HCT116 (cell line): ENCODE measurements at regions not wholly inside any gene's neighbourhood (a gene's known extent, or its start where the extent isn't known, plus 50 kb on each side); places are given as distances from the start of the nearest gene placed in this dataset.

Experiments used
- ATAC-seq: fragments of 200-7000 bp; cut with Tn5 transposase; 2 replicates; pipeline ENCODE4 v1.9.1; 2020; ENCODE audit warnings: mild to moderate bottlenecking, moderate library complexity
- BruUV-seq: library from RNA; stranded (reverse); fragments of 400-500 nt; replicated peaks from 2 replicates; lab custom pipeline; 2021; lab: Mats Ljungman, UMichigan
- CTCF ChIA-PET: fragments of 300-600 bp; sonication (Branson Sonifier 250); formaldehyde crosslinking; loops from one replicate; lab custom pipeline; 2021; ENCODE audit warnings: antibody characterized with exemption; lab: Charles Lee
- POLR2A ChIA-PET: fragments of 300-600, 350-600 bp; sonication (Branson Sonifier 250); formaldehyde crosslinking; loops from one replicate; lab custom pipeline; 2021; ENCODE audit warnings: antibody characterized with exemption; lab: Charles Lee
- RAD21 ChIA-PET, 2 experiments: fragments of 300-600 bp; sonication (Branson Sonifier 250); formaldehyde crosslinking; loops; one replicate each; lab custom pipeline; 2023; ENCODE audit warnings: low total read pairs in 2 of 2; ENCODE audit not compliant: uncharacterized antibody in 2 of 2, unreplicated experiment in 2 of 2, low non-redundant PET in 1 of 2; lab: Charles Lee
- DNase-seq: peaks from one replicate; pipeline ENCODE4 v3.0.0-alpha.2; 2010; ENCODE audit warnings: low read depth, low spot score
- H2AFZ ChIP-seq: fragments of 200-600 bp; shearing (Covaris generic), sonication (generic); 2 replicates; pipeline ENCODE4 v1.6.1; 2017; ENCODE audit warnings: low read depth, mixed run types, mixed read lengths, antibody characterized with exemption, low read length; ENCODE audit not compliant: poor library complexity, severe bottlenecking
- H3K27ac ChIP-seq: 2 replicates; pipeline ENCODE4 v1.5.1; 2012; ENCODE audit warnings: low read depth, low read length
- H3K27me3 ChIP-seq: fragments of 200-600 bp; sonication (generic); 2 replicates; pipeline ENCODE4 v1.6.1; 2016; ENCODE audit warnings: mixed run types, low read length, mixed read lengths; ENCODE audit not compliant: insufficient read depth
- H3K36me3 ChIP-seq, 2 experiments: fragments of 200-500 bp in 1 of 2; fragments of 200-600 bp in 1 of 2; sonication (Bioruptor generic) in 1 of 2; sonication (generic) in 1 of 2; 2 replicates each; pipeline versions ENCODE4 v1.5.1 to v1.6.1; 2014 to 2016; ENCODE audit warnings: low read length in 2 of 2, inconsistent platforms in 1 of 2, mixed read lengths in 1 of 2, mixed run types in 1 of 2; ENCODE audit not compliant: insufficient read depth in 2 of 2, control insufficient read depth in 1 of 2
- H3K4me1 ChIP-seq, 2 experiments: fragments of 200-600 bp in 1 of 2; sonication (generic) in 1 of 2; 2 replicates each; pipeline versions ENCODE4 v1.5.1 to v1.6.1; 2012 to 2017; ENCODE audit warnings: low read length in 2 of 2, inconsistent platforms in 1 of 2, mild to moderate bottlenecking in 1 of 2, mixed read lengths in 1 of 2, mixed run types in 1 of 2, moderate library complexity in 1 of 2; ENCODE audit not compliant: insufficient read depth in 2 of 2, control insufficient read depth in 1 of 2
- H3K4me2 ChIP-seq: fragments of 200-600 bp; sonication (generic); 2 replicates; pipeline ENCODE4 v1.6.1; 2017; ENCODE audit warnings: mixed run types, low read length, mixed read lengths
- H3K4me3 ChIP-seq, 2 experiments: fragments of 200-600 bp in 1 of 2; sonication (generic) in 1 of 2; replicated peaks in 1 of 2; 2 replicates each; pipeline ENCODE4 v1.5.1; 2011 to 2016; ENCODE audit warnings: low read length in 2 of 2, control low read depth in 1 of 2, low read depth in 1 of 2, mild to moderate bottlenecking in 1 of 2, mixed read lengths in 1 of 2, mixed run types in 1 of 2
- H3K79me2 ChIP-seq: fragments of 200-600 bp; sonication (generic); 2 replicates; pipeline ENCODE4 v1.6.1; 2017; ENCODE audit warnings: mild to moderate bottlenecking, mixed run types, low read length, moderate library complexity, mixed read lengths; ENCODE audit not compliant: insufficient read depth
- H3K9ac ChIP-seq: fragments of 200-600 bp; sonication (generic); 2 replicates; pipeline ENCODE4 v1.6.1; 2016; ENCODE audit warnings: low read length, mixed read lengths
- H3K9me2 ChIP-seq: fragments of 200-600 bp; sonication (generic), shearing (Covaris generic); 2 replicates; pipeline ENCODE4 v1.6.1; 2017; ENCODE audit warnings: mixed run types, mild to moderate bottlenecking, moderate library complexity; ENCODE audit not compliant: insufficient read depth
- H3K9me3 ChIP-seq, 2 experiments: fragments of 200-500 bp in 1 of 2; fragments of 200-600 bp in 1 of 2; sonication (Bioruptor generic) in 1 of 2; sonication (generic) in 1 of 2; 2 replicates each; pipeline ENCODE4 v1.6.1; 2014 to 2017; ENCODE audit warnings: low read length in 2 of 2, mixed read lengths in 2 of 2, inconsistent platforms in 1 of 2, low read depth in 1 of 2, mild to moderate bottlenecking in 1 of 2, mixed run types in 1 of 2, moderate library complexity in 1 of 2; ENCODE audit not compliant: control insufficient read depth in 1 of 2, insufficient read depth in 1 of 2
- H4K20me1 ChIP-seq: fragments of 200-600 bp; sonication (generic), shearing (Covaris generic); 2 replicates; pipeline ENCODE4 v1.6.1; 2017; ENCODE audit warnings: mixed run types, mild to moderate bottlenecking, moderate library complexity; ENCODE audit not compliant: insufficient read depth
- ATF3 ChIP-seq: IDR thresholded peaks from 2 replicates; pipeline ENCODE4 v1.6.1; 2012
- CEBPB ChIP-seq: IDR thresholded peaks from 2 replicates; pipeline ENCODE4 v1.6.1; 2012; ENCODE audit warnings: low read depth
- EGR1 ChIP-seq: IDR thresholded peaks from 2 replicates; pipeline ENCODE4 v1.6.1; 2012; ENCODE audit warnings: low read depth
- EZH2phosphoT487 ChIP-seq: fragments of 200-600 bp; IDR thresholded peaks from 2 replicates; pipeline ENCODE4 v1.6.1; 2018; ENCODE audit warnings: antibody characterized with exemption, borderline replicate concordance
- JUND ChIP-seq: IDR thresholded peaks from 2 replicates; pipeline ENCODE4 v1.6.1; 2012
- POLR2A ChIP-seq: IDR thresholded peaks from 2 replicates; pipeline ENCODE4 v1.7.0; 2011; ENCODE audit warnings: borderline replicate concordance; ENCODE audit not compliant: insufficient read depth, insufficient read length; ENCODE audit errors: extremely low read depth
- POLR2AphosphoS5 ChIP-seq: IDR thresholded peaks from 2 replicates; pipeline ENCODE4 v1.6.1; 2011; ENCODE audit warnings: mild to moderate bottlenecking, low read depth, low read length, moderate library complexity
- SIN3A ChIP-seq: IDR thresholded peaks from 2 replicates; pipeline ENCODE4 v1.6.1; 2012; ENCODE audit warnings: low read depth
- SP1 ChIP-seq: IDR thresholded peaks from 2 replicates; pipeline ENCODE4 v1.6.1; 2012; ENCODE audit warnings: low read depth
- SRF ChIP-seq: IDR thresholded peaks from 2 replicates; pipeline ENCODE4 v1.6.1; 2012; ENCODE audit warnings: low read depth
- TCF7L2 ChIP-seq: IDR thresholded peaks from 2 replicates; pipeline ENCODE4 v1.7.0; 2011; ENCODE audit warnings: borderline replicate concordance, inconsistent platforms; ENCODE audit not compliant: insufficient read depth, insufficient read length; ENCODE audit errors: extremely low read depth
- YY1 ChIP-seq: IDR thresholded peaks from 2 replicates; pipeline ENCODE4 v1.6.1; 2011; ENCODE audit warnings: low read length, low read depth, moderate library complexity, mild to moderate bottlenecking; ENCODE audit not compliant: insufficient replicate concordance; ENCODE audit errors: extremely low read depth
- ZBTB33 ChIP-seq: IDR thresholded peaks from 2 replicates; pipeline ENCODE4 v1.6.1; 2011; ENCODE audit warnings: mild to moderate bottlenecking, low read length, moderate library complexity; ENCODE audit not compliant: insufficient replicate concordance; ENCODE audit errors: extremely low read depth
- ZFX ChIP-seq: fragments of 450-650 bp; IDR thresholded peaks from 2 replicates; pipeline ENCODE4 v1.6.1; 2017
- ZNF274 ChIP-seq: fragments of 200-500 bp; sonication (Bioruptor generic); IDR thresholded peaks from 2 replicates; pipeline ENCODE4 v1.6.1; 2014; ENCODE audit warnings: mild to moderate bottlenecking, low read depth, low read length, inconsistent platforms
- intact Hi-C: fragments of 100-400 bp; cut with micrococcal nuclease; formaldehyde crosslinking; loops from 2 replicates; pipeline ENCODE4 v1.10.0; 2022

- peak overlapping the region; percentile 59 for H3K4me2 ChIP-seq
- RAD21 ChIA-PET = interaction anchor here (1.1 to 1.2 kb wide), 3 partner anchors 39 to 150 kb away, joined by 3 read pairs; no protein-coding TSS in a partner anchor
- H3K4me3 ChIP-seq = peak overlapping the region in 1 of 2 experiments; percentile 8; a peak in 1 of 4 replicates
Measured at GRCh38 chr2:226649871-226650660, 149.6 kb downstream of the IRS1 start.

More at GRCh38 chr2:226649871-226650660, 149.6 kb downstream of the IRS1 start:
- intact Hi-C loops = loop anchor here (1.0 to 5.0 kb wide), 7 partner anchors 151 to 978 kb away; no protein-coding TSS in a partner anchor
- peak overlapping the region; percentile 69 for H3K9ac ChIP-seq
- peak; percentile 97 for DNase-seq
- H3K9me2 ChIP-seq = no peaks in the 10 kb centered on the region
- BruUV-seq = no TSS peak
- H3K79me2 ChIP-seq = peaks cover 51% of the 10 kb centered on the region
- ATAC-seq = peak; percentile 71
- no peak overlapping the region for H2AFZ ChIP-seq
- ChIA-PET CTCF (interaction anchor here (1.2 kb wide), 1 partner anchor 435 kb away, joined by 3 read pairs; no protein-coding TSS in a partner anchor), POLR2A (interaction anchor here (1.0 to 3.7 kb wide), 8 partner anchors 17 to 465 kb away, joined by 3 to 16 read pairs (median 4); no protein-coding TSS in a partner anchor)
- peaks cover 0 to 6% of the 10 kb centered on the region in 2 experiments; a peak in 1 of 4 replicates for H3K9me3 ChIP-seq
- H3K4me1 ChIP-seq = peaks cover 57 to 93% of the 10 kb centered on the region in 2 experiments
- H3K27me3 ChIP-seq = no peaks in the 10 kb centered on the region
- H3K27ac ChIP-seq = peak overlapping the region; percentile 98
- TF ChIP-seq ATF3 (no peak), YY1 (peak; percentile 21), SRF (no peak), JUND (no peak), ZFX (peak; percentile 22; the same call in 1 of the 2 replicates), SIN3A (no peak), ZBTB33 (peak; percentile 78), ZNF274 (no peak), CEBPB (no peak), EGR1 (no peak), POLR2AphosphoS5 (peak; percentile 86), POLR2A (no peak), TCF7L2 (peak; percentile 94), EZH2phosphoT487 (no peak), SP1 (no peak)
- no peaks in the 10 kb centered on the region for H4K20me1 ChIP-seq
- peaks cover 0 to 19% of the 10 kb centered on the region in 2 experiments; a peak in 1 of 4 replicates for H3K36me3 ChIP-seq
